ENCODE measurements at regions not wholly inside any gene's neighbourhood (a gene's known extent, or its start where the extent isn't known, plus 50 kb on each side); places are given as distances from the start of the nearest gene placed in this dataset.

DNA sequence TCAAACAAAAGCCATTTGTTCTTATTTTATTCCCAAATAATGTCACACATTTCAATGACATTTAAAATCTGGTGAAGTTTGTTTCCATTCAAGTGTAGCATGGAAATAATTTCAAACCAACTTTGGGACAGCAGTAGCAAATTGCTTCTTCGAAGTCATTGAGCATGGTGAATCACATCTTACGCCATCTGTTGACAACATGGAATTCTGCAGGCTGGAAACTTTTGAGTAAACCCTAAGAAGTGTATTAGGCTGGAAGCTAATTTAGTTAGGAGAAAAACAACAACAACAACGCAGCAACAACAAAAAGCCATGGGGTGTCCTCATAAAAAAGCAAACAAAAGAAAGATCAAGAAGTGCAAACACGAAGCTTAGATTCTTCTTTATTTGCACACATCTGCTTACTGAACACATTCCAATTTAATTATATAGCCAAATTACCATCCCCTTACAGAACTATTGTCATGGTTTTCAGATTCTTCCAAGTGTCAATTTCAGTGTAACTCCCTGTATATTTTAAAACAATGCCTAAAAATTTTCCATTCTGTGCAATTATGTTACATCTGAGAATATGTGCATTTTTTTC is 659.0 kb upstream of the CDH7 start:
- Histone ChIP-seq H4K20me1 (ENCODE audit: low read length) (no peaks in the 10 kb centered on the region), H3K79me2 (ENCODE audit: low read length) (no peaks in the 10 kb centered on the region), H3K4me1 (ENCODE audit: insufficient read depth, low read length) (no peaks in the 10 kb centered on the region), H3K9me2 (replicated peaks; ENCODE audit: low read length) (no peaks in the 10 kb centered on the region), H3K4me2 (ENCODE audit: low read length) (no peak overlapping the region), H3K9me3 (ENCODE audit: low read length) (no peaks in the 10 kb centered on the region), H3K4me3 (ENCODE audit: low read length) (no peak overlapping the region), H3K9ac (ENCODE audit: low read length) (no peak overlapping the region), H2AFZ (ENCODE audit: low read length) (no peak overlapping the region), H3K27me3 (ENCODE audit: low read length) (no peaks in the 10 kb centered on the region), H3K27ac (ENCODE audit: low read length) (no peak overlapping the region), H3F3A (ENCODE audit: low read length, unreplicated experiment) (no peaks in the 10 kb centered on the region), H3K36me3 (ENCODE audit: low read depth, low read length) (no peaks in the 10 kb centered on the region)
- ChIA-PET POLR2A (ENCODE audit: unreplicated experiment) (no interaction called here), CTCF (interaction anchor here (0.6 to 1.1 kb wide), 3 partner anchors 13 to 441 kb away, joined by 3 to 6 read pairs (median 3); no protein-coding TSS in a partner anchor)
- peak; percentile 58; the same call in 1 of the 2 replicates for ATAC-seq
- no TSS peak for BruUV-seq (replicated peaks)
- intact Hi-C loops (cut with micrococcal nuclease): loop anchor here (10.0 kb wide), 1 partner anchor 437 kb away; no protein-coding TSS in a partner anchor
- peak; percentile 69 for DNase-seq
- TF ChIP-seq EZH2phosphoT487 (IDR thresholded peaks at IDR 0.05; ENCODE audit: borderline replicate concordance, low read length): no peak
- TF ChIP-seq EZH2 (IDR thresholded peaks at IDR 0.05; ENCODE audit: low read length, unreplicated experiment): no peak
- peak; percentile 72 for TF ChIP-seq CTCF (conservative IDR thresholded peaks at IDR 0.05; ENCODE audit: low read depth, low read length)

GRCh38 chr18:65082907-65083306 is 667.9 kb upstream of the CDH7 start:
- Histone ChIP-seq H3K9me2 (replicated peaks; ENCODE audit: low read length) (no peaks in the 10 kb centered on the region), H3F3A (ENCODE audit: low read length, unreplicated experiment) (no peaks in the 10 kb centered on the region), H2AFZ (ENCODE audit: low read length) (no peak overlapping the region), H3K4me1 (ENCODE audit: insufficient read depth, low read length) (no peaks in the 10 kb centered on the region), H3K27ac (ENCODE audit: low read length) (no peak overlapping the region), H3K36me3 (ENCODE audit: low read depth, low read length) (no peaks in the 10 kb centered on the region), H3K9ac (ENCODE audit: low read length) (no peak overlapping the region), H3K27me3 (ENCODE audit: low read length) (no peaks in the 10 kb centered on the region), H3K79me2 (ENCODE audit: low read length) (no peaks in the 10 kb centered on the region), H4K20me1 (ENCODE audit: low read length) (no peaks in the 10 kb centered on the region), H3K9me3 (ENCODE audit: low read length) (no peaks in the 10 kb centered on the region), H3K4me3 (ENCODE audit: low read length) (no peak overlapping the region), H3K4me2 (ENCODE audit: low read length) (no peak overlapping the region)
- CTCF ChIA-PET: no interaction called here
- DNase-seq (no peak), ATAC-seq (no peak)
- BruUV-seq (replicated peaks): no TSS peak
- intact Hi-C loops (cut with micrococcal nuclease): no loop called here
- POLR2A ChIA-PET (ENCODE audit: unreplicated experiment): no interaction called here
- TF ChIP-seq EZH2phosphoT487 (IDR thresholded peaks at IDR 0.05; ENCODE audit: borderline replicate concordance, low read length) (no peak), EZH2 (IDR thresholded peaks at IDR 0.05; ENCODE audit: low read length, unreplicated experiment) (no peak), CTCF (conservative IDR thresholded peaks at IDR 0.05; ENCODE audit: low read depth, low read length) (no peak)

GRCh38 chr18:65081786-65082185 is 669.0 kb upstream of the CDH7 start:
- ChIA-PET POLR2A (ENCODE audit: unreplicated experiment) (interaction anchor here (0.5 kb wide), 1 partner anchor 632 kb away, joined by 4 read pairs; no protein-coding TSS in a partner anchor), CTCF (interaction anchor here (0.5 kb wide), 1 partner anchor 1045 kb away, joined by 3 read pairs; no protein-coding TSS in a partner anchor)
- DNase-seq: no peak
- ATAC-seq: no peak
- Histone ChIP-seq H3K9ac (ENCODE audit: low read length) (no peak overlapping the region), H3K36me3 (ENCODE audit: low read depth, low read length) (no peaks in the 10 kb centered on the region), H3K9me2 (replicated peaks; ENCODE audit: low read length) (no peaks in the 10 kb centered on the region), H2AFZ (ENCODE audit: low read length) (no peak overlapping the region), H3K27me3 (ENCODE audit: low read length) (no peaks in the 10 kb centered on the region), H4K20me1 (ENCODE audit: low read length) (no peaks in the 10 kb centered on the region), H3K79me2 (ENCODE audit: low read length) (no peaks in the 10 kb centered on the region), H3F3A (ENCODE audit: low read length, unreplicated experiment) (no peaks in the 10 kb centered on the region), H3K4me1 (ENCODE audit: insufficient read depth, low read length) (no peaks in the 10 kb centered on the region), H3K4me2 (ENCODE audit: low read length) (no peak overlapping the region), H3K27ac (ENCODE audit: low read length) (no peak overlapping the region), H3K9me3 (ENCODE audit: low read length) (no peaks in the 10 kb centered on the region), H3K4me3 (ENCODE audit: low read length) (no peak overlapping the region)
- intact Hi-C loops (cut with micrococcal nuclease): no loop called here
- TF ChIP-seq EZH2 (IDR thresholded peaks at IDR 0.05; ENCODE audit: low read length, unreplicated experiment) (no peak), CTCF (conservative IDR thresholded peaks at IDR 0.05; ENCODE audit: low read depth, low read length) (no peak), EZH2phosphoT487 (IDR thresholded peaks at IDR 0.05; ENCODE audit: borderline replicate concordance, low read length) (no peak)
- BruUV-seq (replicated peaks): no TSS peak

Data from PC-3 (cell line).